Hepatocyte (in vitro differentiated cells): ENCODE measurements at regions not wholly inside any gene's neighbourhood (a gene's known extent, or its start where the extent isn't known, plus 50 kb on each side); places are given as distances from the start of the nearest gene placed in this dataset.

ENCODE experiments used
- DNase-seq: peaks from one replicate; pipeline ENCODE4 v3.0.0-alpha.2; 2016; ENCODE audit warnings: low spot score
- H2AFZ ChIP-seq: fragments of 200-600 bp; sonication (generic); 2 replicates; pipeline ENCODE4 v1.6.0; 2016; ENCODE audit warnings: antibody characterized with exemption, mild to moderate bottlenecking
- H3K27ac ChIP-seq: fragments of 200-600 bp; sonication (generic); 2 replicates; pipeline ENCODE4 v1.5.1; 2016; ENCODE audit warnings: mild to moderate bottlenecking
- H3K27me3 ChIP-seq: fragments of 200-600 bp; sonication (generic); 2 replicates; pipeline ENCODE4 v1.6.1; 2016
- H3K36me3 ChIP-seq: fragments of 200-600 bp; sonication (generic); replicated peaks from 2 replicates; pipeline ENCODE4 v1.5.1; 2016; ENCODE audit warnings: low read depth; ENCODE audit not compliant: insufficient read depth
- H3K4me1 ChIP-seq: fragments of 200-600 bp; sonication (generic); 2 replicates; pipeline ENCODE4 v1.5.1; 2016; ENCODE audit warnings: mild to moderate bottlenecking, moderate library complexity; ENCODE audit not compliant: insufficient read depth
- H3K4me2 ChIP-seq: fragments of 200-600 bp; sonication (generic); 2 replicates; pipeline ENCODE4 v1.6.0; 2016
- H3K4me3 ChIP-seq: fragments of 200-600 bp; sonication (generic); 2 replicates; pipeline ENCODE4 v1.5.1; 2016; ENCODE audit warnings: mild to moderate bottlenecking
- H3K79me2 ChIP-seq: fragments of 200-600 bp; sonication (generic); 2 replicates; pipeline ENCODE4 v1.6.0; 2017; ENCODE audit warnings: mild to moderate bottlenecking
- H3K9me2 ChIP-seq: fragments of 200-600 bp; sonication (generic); replicated peaks from 2 replicates; pipeline ENCODE4 v1.6.0; 2017; ENCODE audit warnings: mild to moderate bottlenecking; ENCODE audit not compliant: insufficient read depth
- H3K9me3 ChIP-seq: fragments of 200-600 bp; sonication (generic); 2 replicates; pipeline ENCODE4 v1.5.1; 2016; ENCODE audit warnings: low read depth, mild to moderate bottlenecking
- H4K20me1 ChIP-seq: fragments of 200-600 bp; sonication (generic); 2 replicates; pipeline ENCODE4 v1.6.0; 2016; ENCODE audit warnings: mild to moderate bottlenecking; ENCODE audit not compliant: insufficient read depth, poor library complexity, severe bottlenecking
- EZH2 ChIP-seq: fragments of 200-600 bp; sonication (generic); IDR thresholded peaks from 2 replicates; pipeline ENCODE4 v1.6.1; 2016; ENCODE audit warnings: antibody characterized with exemption, mild to moderate bottlenecking, borderline replicate concordance
- EZH2phosphoT487 ChIP-seq: fragments of 200-600 bp; sonication (generic); IDR thresholded peaks from one replicate; pipeline ENCODE4 v1.6.1; 2018; ENCODE audit warnings: antibody characterized with exemption, mild to moderate bottlenecking, low read depth, moderate library complexity; ENCODE audit not compliant: unreplicated experiment, severe bottlenecking
- WGBS: methylation state at CpG from one replicate; pipeline ENCODE4 v1.1.6; 2016; ENCODE audit warnings: low lambda C conversion rate; ENCODE audit errors: missing lambda C conversion rate; 5-methylcytosine and 5-hydroxymethylcytosine counted together
- TF ChIP-seq, protein P1 (sequence below): fragments of 200-600 bp; sonication (generic); IDR thresholded peaks from 2 replicates; pipeline ENCODE4 v1.5.1; 2016; ENCODE audit warnings: antibody characterized with exemption, mild to moderate bottlenecking; ENCODE audit not compliant: poor library complexity

DNA sequence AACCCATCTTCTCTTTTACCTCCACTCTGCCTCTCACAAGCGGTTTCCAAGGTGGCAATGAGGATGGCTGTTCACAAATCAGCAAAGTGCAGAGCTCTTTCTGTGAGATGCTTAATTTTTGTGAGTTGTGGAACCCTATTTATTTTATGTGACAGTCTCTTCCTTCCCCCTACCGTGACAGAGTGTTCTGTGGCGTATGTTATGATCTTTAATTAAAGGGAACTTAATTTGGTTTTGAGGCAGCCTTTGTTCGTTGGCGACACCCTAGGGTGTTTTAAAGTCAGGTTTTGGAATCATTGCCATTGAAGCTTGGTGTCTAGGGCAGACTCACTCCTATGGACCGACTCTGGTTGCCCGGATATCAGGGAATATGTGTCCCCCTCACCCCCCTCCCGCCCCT is 83.3 kb upstream of the IRX3 start:
- H3K4me1 ChIP-seq = peaks cover 4% of the 10 kb centered on the region
- H3K9me2 ChIP-seq = no peaks in the 10 kb centered on the region
- no peaks in the 10 kb centered on the region for H3K9me3 ChIP-seq
- H2AFZ ChIP-seq = no peak overlapping the region
- no peaks in the 10 kb centered on the region for H4K20me1 ChIP-seq
- H3K4me2 ChIP-seq = no peak overlapping the region
- no peaks in the 10 kb centered on the region for H3K27me3 ChIP-seq
- no peak overlapping the region for H3K4me3 ChIP-seq
- H3K36me3 ChIP-seq = no peaks in the 10 kb centered on the region
- TF ChIP-seq EZH2 = no peak
- TF ChIP-seq, protein P1, sequence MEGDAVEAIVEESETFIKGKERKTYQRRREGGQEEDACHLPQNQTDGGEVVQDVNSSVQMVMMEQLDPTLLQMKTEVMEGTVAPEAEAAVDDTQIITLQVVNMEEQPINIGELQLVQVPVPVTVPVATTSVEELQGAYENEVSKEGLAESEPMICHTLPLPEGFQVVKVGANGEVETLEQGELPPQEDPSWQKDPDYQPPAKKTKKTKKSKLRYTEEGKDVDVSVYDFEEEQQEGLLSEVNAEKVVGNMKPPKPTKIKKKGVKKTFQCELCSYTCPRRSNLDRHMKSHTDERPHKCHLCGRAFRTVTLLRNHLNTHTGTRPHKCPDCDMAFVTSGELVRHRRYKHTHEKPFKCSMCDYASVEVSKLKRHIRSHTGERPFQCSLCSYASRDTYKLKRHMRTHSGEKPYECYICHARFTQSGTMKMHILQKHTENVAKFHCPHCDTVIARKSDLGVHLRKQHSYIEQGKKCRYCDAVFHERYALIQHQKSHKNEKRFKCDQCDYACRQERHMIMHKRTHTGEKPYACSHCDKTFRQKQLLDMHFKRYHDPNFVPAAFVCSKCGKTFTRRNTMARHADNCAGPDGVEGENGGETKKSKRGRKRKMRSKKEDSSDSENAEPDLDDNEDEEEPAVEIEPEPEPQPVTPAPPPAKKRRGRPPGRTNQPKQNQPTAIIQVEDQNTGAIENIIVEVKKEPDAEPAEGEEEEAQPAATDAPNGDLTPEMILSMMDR = no peak
- no peak for DNase-seq
- no peaks in the 10 kb centered on the region for H3K79me2 ChIP-seq
- no peak overlapping the region for H3K27ac ChIP-seq
- 96% methylated on average over 8 of the region's 8 CpGs for WGBS

- H4K20me1 ChIP-seq = no peaks in the 10 kb centered on the region
- H3K4me3 ChIP-seq = no peak overlapping the region
- no peak overlapping the region for H3K4me2 ChIP-seq
- 82% methylated on average over 2 of the region's 2 CpGs for WGBS
- no peaks in the 10 kb centered on the region for H3K9me3 ChIP-seq
- H3K36me3 ChIP-seq = no peaks in the 10 kb centered on the region
- no peak for TF ChIP-seq EZH2phosphoT487
- TF ChIP-seq, protein P1 = no peak
- no peak for TF ChIP-seq EZH2
- no peaks in the 10 kb centered on the region for H3K27me3 ChIP-seq
- H3K9me2 ChIP-seq = no peaks in the 10 kb centered on the region
- DNase-seq = no peak
- peaks cover 4% of the 10 kb centered on the region for H3K4me1 ChIP-seq
- H3K79me2 ChIP-seq = no peaks in the 10 kb centered on the region
- no peak overlapping the region for H3K27ac ChIP-seq
- no peak overlapping the region for H2AFZ ChIP-seq
Observed at GRCh38 chr16:54366943-54367342, 80.4 kb upstream of the IRX3 start.

- no peak overlapping the region for H3K27ac ChIP-seq
- WGBS = 91% methylated on average over 10 of the region's 10 CpGs
Observed at GRCh38 chr16:54365990-54366634, 79.5 kb upstream of the IRX3 start.

More at GRCh38 chr16:54365990-54366634, 79.5 kb upstream of the IRX3 start:
- Histone ChIP-seq H3K36me3 (no peaks in the 10 kb centered on the region), H2AFZ (no peak overlapping the region), H3K79me2 (no peaks in the 10 kb centered on the region), H3K4me2 (no peak overlapping the region), H3K4me1 (peaks cover 4% of the 10 kb centered on the region), H3K9me2 (no peaks in the 10 kb centered on the region), H3K27me3 (no peaks in the 10 kb centered on the region), H3K4me3 (no peak overlapping the region), H4K20me1 (no peaks in the 10 kb centered on the region), H3K9me3 (no peaks in the 10 kb centered on the region)
- no peak for DNase-seq
- TF ChIP-seq EZH2phosphoT487 (no peak), EZH2 (no peak)
- TF ChIP-seq, protein P1 = no peak
